ENCODE measurements at regions not wholly inside any gene's neighbourhood (a gene's known extent, or its start where the extent isn't known, plus 50 kb on each side); places are given as distances from the start of the nearest gene placed in this dataset.

- H3K27me3 ChIP-seq (ENCODE audit: low read length): no peaks in the 10 kb centered on the region
- no peaks in the 10 kb centered on the region for H3K9me3 ChIP-seq (ENCODE audit: low read length)
- POLR2A ChIA-PET (ENCODE audit: unreplicated experiment): no interaction called here
- TF ChIP-seq EZH2phosphoT487 (IDR thresholded peaks at IDR 0.05; ENCODE audit: borderline replicate concordance, low read length): no peak
- no peak for TF ChIP-seq CTCF (conservative IDR thresholded peaks at IDR 0.05; ENCODE audit: low read depth, low read length)
- TF ChIP-seq EZH2 (IDR thresholded peaks at IDR 0.05; ENCODE audit: low read length, unreplicated experiment): no peak
- no peaks in the 10 kb centered on the region for H3K79me2 ChIP-seq (ENCODE audit: low read length)
- no peak overlapping the region for H3K4me2 ChIP-seq (ENCODE audit: low read length)
- no peak for ATAC-seq
- no TSS peak for BruUV-seq (replicated peaks)
- DNase-seq: no peak
- intact Hi-C loops (cut with micrococcal nuclease): no loop called here
- H3K4me3 ChIP-seq (ENCODE audit: low read length): no peak overlapping the region
- H3K9ac ChIP-seq (ENCODE audit: low read length): no peak overlapping the region
- H3F3A ChIP-seq (ENCODE audit: low read length, unreplicated experiment): no peaks in the 10 kb centered on the region
- no peaks in the 10 kb centered on the region for H4K20me1 ChIP-seq (ENCODE audit: low read length)
- no peaks in the 10 kb centered on the region for H3K9me2 ChIP-seq (replicated peaks; ENCODE audit: low read length)
- no peaks in the 10 kb centered on the region for H3K4me1 ChIP-seq (ENCODE audit: insufficient read depth, low read length)
- H2AFZ ChIP-seq (ENCODE audit: low read length): no peak overlapping the region
- H3K27ac ChIP-seq (ENCODE audit: low read length): no peak overlapping the region
- CTCF ChIA-PET: no interaction called here
- H3K36me3 ChIP-seq (ENCODE audit: low read depth, low read length): no peaks in the 10 kb centered on the region
These were observed 334.7 kb upstream of the AUTS2 start for GRCh38 chr7:69263550-69263949.

- H3K27me3 ChIP-seq (ENCODE audit: low read length): no peaks in the 10 kb centered on the region
- H3K27ac ChIP-seq (ENCODE audit: low read length): no peak overlapping the region
- H3K9ac ChIP-seq (ENCODE audit: low read length): no peak overlapping the region
- no peaks in the 10 kb centered on the region for H3K4me1 ChIP-seq (ENCODE audit: insufficient read depth, low read length)
- POLR2A ChIA-PET (ENCODE audit: unreplicated experiment): no interaction called here
- no peak for ATAC-seq
- TF ChIP-seq EZH2phosphoT487 (IDR thresholded peaks at IDR 0.05; ENCODE audit: borderline replicate concordance, low read length) (no peak), CTCF (conservative IDR thresholded peaks at IDR 0.05; ENCODE audit: low read depth, low read length) (no peak), EZH2 (IDR thresholded peaks at IDR 0.05; ENCODE audit: low read length, unreplicated experiment) (no peak)
- no peaks in the 10 kb centered on the region for H3K79me2 ChIP-seq (ENCODE audit: low read length)
- intact Hi-C loops (cut with micrococcal nuclease): no loop called here
- DNase-seq: no peak
- no peak overlapping the region for H2AFZ ChIP-seq (ENCODE audit: low read length)
- H4K20me1 ChIP-seq (ENCODE audit: low read length): no peaks in the 10 kb centered on the region
- 0 out of 2 replicates have a peak, but pooled peaks cover 4% of the 10 kb centered on the region for H3K9me3 ChIP-seq (ENCODE audit: low read length)
- CTCF ChIA-PET: no interaction called here
- no peak overlapping the region for H3K4me3 ChIP-seq (ENCODE audit: low read length)
- no peaks in the 10 kb centered on the region for H3K36me3 ChIP-seq (ENCODE audit: low read depth, low read length)
- H3K9me2 ChIP-seq (replicated peaks; ENCODE audit: low read length): no peaks in the 10 kb centered on the region
- H3K4me2 ChIP-seq (ENCODE audit: low read length): no peak overlapping the region
- no TSS peak for BruUV-seq (replicated peaks)
- no peaks in the 10 kb centered on the region for H3F3A ChIP-seq (ENCODE audit: low read length, unreplicated experiment)
These were observed 328.5 kb upstream of the AUTS2 start for GRCh38 chr7:69269806-69270205.

GRCh38 chr7:69272101-69272500, 326.2 kb upstream of the AUTS2 start:
- TF ChIP-seq EZH2phosphoT487 (IDR thresholded peaks at IDR 0.05; ENCODE audit: borderline replicate concordance, low read length): no peak
- TF ChIP-seq EZH2 (IDR thresholded peaks at IDR 0.05; ENCODE audit: low read length, unreplicated experiment): no peak
- no peak for TF ChIP-seq CTCF (conservative IDR thresholded peaks at IDR 0.05; ENCODE audit: low read depth, low read length)
- Histone ChIP-seq H3K27ac (ENCODE audit: low read length) (no peak overlapping the region), H3K79me2 (ENCODE audit: low read length) (no peaks in the 10 kb centered on the region), H3K9me2 (replicated peaks; ENCODE audit: low read length) (no peaks in the 10 kb centered on the region), H3K4me3 (ENCODE audit: low read length) (no peak overlapping the region), H3K9me3 (ENCODE audit: low read length) (0 out of 2 replicates have a peak, but pooled peaks cover 4% of the 10 kb centered on the region), H3K4me1 (ENCODE audit: insufficient read depth, low read length) (no peaks in the 10 kb centered on the region), H4K20me1 (ENCODE audit: low read length) (no peaks in the 10 kb centered on the region), H2AFZ (ENCODE audit: low read length) (no peak overlapping the region), H3F3A (ENCODE audit: low read length, unreplicated experiment) (no peaks in the 10 kb centered on the region), H3K4me2 (ENCODE audit: low read length) (no peak overlapping the region), H3K27me3 (ENCODE audit: low read length) (no peaks in the 10 kb centered on the region), H3K9ac (ENCODE audit: low read length) (no peak overlapping the region), H3K36me3 (ENCODE audit: low read depth, low read length) (no peaks in the 10 kb centered on the region)
- ChIA-PET CTCF (no interaction called here), POLR2A (ENCODE audit: unreplicated experiment) (no interaction called here)
- no TSS peak for BruUV-seq (replicated peaks)
- intact Hi-C loops (cut with micrococcal nuclease): no loop called here
- DNase-seq (no peak), ATAC-seq (no peak)
